ENCODE measurements at regions not wholly inside any gene's neighbourhood (a gene's known extent, or its start where the extent isn't known, plus 50 kb on each side); places are given as distances from the start of the nearest gene placed in this dataset.

- TF ChIP-seq CTCF (IDR thresholded peaks at IDR 0.05; ENCODE audit: control extremely low read depth, extremely low read depth) = peak; percentile 24
- Histone ChIP-seq H3K4me1 (ENCODE audit: control insufficient read depth in 5 of 5, insufficient read depth in 5 of 5, low read length in 5 of 5) (peaks cover 0 to 2% (median 0%) of the 10 kb centered on the region in 5 donors), H3K27me3 (ENCODE audit: control insufficient read depth in 3 of 3, insufficient read depth in 3 of 3, low read length in 2 of 3) (peaks cover 4 to 20% (median 4%) of the 10 kb centered on the region in 3 donors), H3K4me3 (no peak overlapping the region), H3K36me3 (ENCODE audit: control insufficient read depth in 4 of 4, insufficient read depth in 4 of 4, low read length in 4 of 4) (no peaks in the 10 kb centered on the region), H3K9me3 (ENCODE audit: control insufficient read depth in 4 of 4, insufficient read depth in 3 of 4, low read length in 3 of 4) (peaks cover 0 to 1% (median 0%) of the 10 kb centered on the region in 4 donors), H3K9ac (ENCODE audit: insufficient read depth in 1 of 2, low read length in 2 of 2) (no peak overlapping the region), H3K27ac (ENCODE audit: low read depth in 1 of 2, low read length in 1 of 2) (no peak overlapping the region)
- 4% methylated on average over 23 of the region's 23 CpGs for WGBS, 2 donors
- DNase-seq (peak; percentile 43 to 73 (median 59)), ATAC-seq (ENCODE audit: insufficient read depth, low FRiP score) (peak; percentile 81)
These were observed 407.3 kb upstream of the ONECUT1 start for GRCh38 chr15:53197426-53197839.

GRCh38 chr15:53196788-53197187, 406.7 kb upstream of the ONECUT1 start:
- no peak for ATAC-seq (ENCODE audit: insufficient read depth, low FRiP score)
- peaks cover 0 to 2% (median 0%) of the 10 kb centered on the region in 5 donors for H3K4me1 ChIP-seq (ENCODE audit: control insufficient read depth in 5 of 5, insufficient read depth in 5 of 5, low read length in 5 of 5)

GRCh38 chr15:53196242-53196641, 406.1 kb upstream of the ONECUT1 start:
- Histone ChIP-seq H3K27ac (ENCODE audit: low read depth in 1 of 2, low read length in 1 of 2) (no peak overlapping the region), H3K4me1 (ENCODE audit: control insufficient read depth in 5 of 5, insufficient read depth in 5 of 5, low read length in 5 of 5) (peaks cover 0 to 2% (median 0%) of the 10 kb centered on the region in 5 donors), H3K36me3 (ENCODE audit: control insufficient read depth in 4 of 4, insufficient read depth in 4 of 4, low read length in 4 of 4) (no peaks in the 10 kb centered on the region), H3K27me3 (ENCODE audit: control insufficient read depth in 3 of 3, insufficient read depth in 3 of 3, low read length in 2 of 3) (peaks cover 4 to 20% (median 4%) of the 10 kb centered on the region in 3 donors), H3K9ac (ENCODE audit: insufficient read depth in 1 of 2, low read length in 2 of 2) (no peak overlapping the region), H3K4me3 (no peak overlapping the region), H3K9me3 (ENCODE audit: control insufficient read depth in 4 of 4, insufficient read depth in 3 of 4, low read length in 3 of 4) (peaks cover 0 to 1% (median 0%) of the 10 kb centered on the region in 4 donors)
- WGBS, 2 donors = 40 to 59% methylated on average over 5 of the region's 5 CpGs
- no peak for DNase-seq
- no peak for TF ChIP-seq CTCF (IDR thresholded peaks at IDR 0.05; ENCODE audit: control extremely low read depth, extremely low read depth)
- ATAC-seq (ENCODE audit: insufficient read depth, low FRiP score) = no peak

More at GRCh38 chr15:53196788-53197187, 406.7 kb upstream of the ONECUT1 start:
- Histone ChIP-seq H3K27ac (ENCODE audit: low read depth in 1 of 2, low read length in 1 of 2) (no peak overlapping the region), H3K4me3 (no peak overlapping the region), H3K9ac (ENCODE audit: insufficient read depth in 1 of 2, low read length in 2 of 2) (peak overlapping the region in 1 of 2 donors; percentile 23), H3K27me3 (ENCODE audit: control insufficient read depth in 3 of 3, insufficient read depth in 3 of 3, low read length in 2 of 3) (peaks cover 4 to 20% (median 4%) of the 10 kb centered on the region in 3 donors), H3K36me3 (ENCODE audit: control insufficient read depth in 4 of 4, insufficient read depth in 4 of 4, low read length in 4 of 4) (no peaks in the 10 kb centered on the region), H3K9me3 (ENCODE audit: control insufficient read depth in 4 of 4, insufficient read depth in 3 of 4, low read length in 3 of 4) (peaks cover 0 to 1% (median 0%) of the 10 kb centered on the region in 4 donors)
- no peak for TF ChIP-seq CTCF (IDR thresholded peaks at IDR 0.05; ENCODE audit: control extremely low read depth, extremely low read depth)
- whole genome bisulfite sequencing, 2 donors = 55 to 66% methylated on average over 11 of the region's 11 CpGs
- DNase-seq = no peak

- H3K4me3 ChIP-seq = no peak overlapping the region
- no peak overlapping the region for H3K9ac ChIP-seq (ENCODE audit: insufficient read depth in 1 of 2, low read length in 2 of 2)
- H3K27ac ChIP-seq (ENCODE audit: low read depth in 1 of 2, low read length in 1 of 2) = no peak overlapping the region
- 58 to 69% methylated on average over 2 of the region's 2 CpGs for WGBS, 2 donors
- ATAC-seq (ENCODE audit: insufficient read depth, low FRiP score) = no peak
- no peak for TF ChIP-seq CTCF (IDR thresholded peaks at IDR 0.05; ENCODE audit: control extremely low read depth, extremely low read depth)
- peaks cover 0 to 2% (median 0%) of the 10 kb centered on the region in 5 donors for H3K4me1 ChIP-seq (ENCODE audit: control insufficient read depth in 5 of 5, insufficient read depth in 5 of 5, low read length in 5 of 5)
- peak in 2 of 3 donors; percentile 49 to 73 for DNase-seq
- H3K27me3 ChIP-seq (ENCODE audit: control insufficient read depth in 3 of 3, insufficient read depth in 3 of 3, low read length in 2 of 3) = peaks cover 4 to 18% (median 4%) of the 10 kb centered on the region in 3 donors
- no peaks in the 10 kb centered on the region for H3K36me3 ChIP-seq (ENCODE audit: control insufficient read depth in 4 of 4, insufficient read depth in 4 of 4, low read length in 4 of 4)
- peaks cover 0 to 1% (median 0%) of the 10 kb centered on the region in 4 donors for H3K9me3 ChIP-seq (ENCODE audit: control insufficient read depth in 4 of 4, insufficient read depth in 3 of 4, low read length in 3 of 4)
These were observed 403.0 kb upstream of the ONECUT1 start for GRCh38 chr15:53193149-53193548.

Measured in lung (tissue), 11 donors.